SU-DHL-6 (cell line): ENCODE measurements at regions not wholly inside any gene's neighbourhood (a gene's known extent, or its start where the extent isn't known, plus 50 kb on each side); places are given as distances from the start of the nearest gene placed in this dataset.

Experiments used
- H2AFZ ChIP-seq: fragments of 200-600 bp; sonication (generic); 2 replicates; pipeline ENCODE4 v1.6.1; 2014; ENCODE audit warnings: low read depth, mild to moderate bottlenecking, moderate library complexity, mixed read lengths, antibody characterized with exemption, low read length; ENCODE audit not compliant: severe bottlenecking
- H3F3A ChIP-seq: fragments of 200-600 bp; shearing (Covaris generic); 2 replicates; pipeline ENCODE4 v1.6.0; 2016; ENCODE audit warnings: antibody characterized with exemption, mild to moderate bottlenecking; ENCODE audit not compliant: insufficient read depth
- H3K27ac ChIP-seq: fragments of 200-600 bp; sonication (generic); 2 replicates; pipeline ENCODE4 v1.5.1; 2016; ENCODE audit warnings: low read depth, mild to moderate bottlenecking, low read length, moderate library complexity, mixed read lengths
- H3K27me3 ChIP-seq: fragments of 200-600 bp; sonication (generic), shearing (Covaris generic); 2 replicates; pipeline ENCODE4 v1.6.0; 2014; ENCODE audit warnings: mild to moderate bottlenecking, low read length
- H3K36me3 ChIP-seq: fragments of 200-600 bp; sonication (generic); 2 replicates; pipeline ENCODE4 v1.6.1; 2014; ENCODE audit warnings: mild to moderate bottlenecking, low read length, mixed read lengths
- H3K4me2 ChIP-seq: fragments of 300-600, 200-600 bp; shearing (Covaris generic), sonication (generic); 2 replicates; pipeline ENCODE4 v1.6.0; 2014; ENCODE audit warnings: low read length, low read depth, mild to moderate bottlenecking; ENCODE audit not compliant: poor library complexity, severe bottlenecking
- H3K4me3 ChIP-seq: fragments of 200-600 bp; sonication (generic); 2 replicates; pipeline ENCODE4 v1.5.1; 2014; ENCODE audit warnings: antibody characterized with exemption, low read length, mild to moderate bottlenecking, mixed read lengths; ENCODE audit not compliant: insufficient read depth, poor library complexity, severe bottlenecking
- H3K79me2 ChIP-seq: fragments of 200-600 bp; sonication (generic); 2 replicates; pipeline ENCODE4 v1.6.1; 2014; ENCODE audit warnings: mild to moderate bottlenecking, low read length, moderate library complexity; ENCODE audit not compliant: insufficient read depth
- H3K9ac ChIP-seq: fragments of 200-600 bp; sonication (generic); 2 replicates; pipeline ENCODE4 v1.7.0; 2014; ENCODE audit warnings: mild to moderate bottlenecking, low read length
- H3K9me2 ChIP-seq: fragments of 200-600 bp; sonication (generic); replicated peaks from 2 replicates; pipeline ENCODE4 v1.6.1; 2014; ENCODE audit warnings: low read length; ENCODE audit not compliant: insufficient read depth
- H3K9me3 ChIP-seq: fragments of 200-600 bp; sonication (generic); 2 replicates; pipeline ENCODE4 v1.6.1; 2014; ENCODE audit warnings: low read length, mixed read lengths; ENCODE audit not compliant: insufficient read depth
- H4K20me1 ChIP-seq: fragments of 200-600 bp; sonication (generic); 2 replicates; pipeline ENCODE4 v1.6.1; 2014; ENCODE audit warnings: low read depth, mild to moderate bottlenecking, antibody characterized with exemption, low read length, moderate library complexity, mixed read lengths
- CTCF ChIP-seq: fragments of 200-600 bp; sonication (generic); IDR thresholded peaks from one replicate; pipeline ENCODE4 v1.5.1; 2017; ENCODE audit warnings: antibody characterized with exemption, mild to moderate bottlenecking, low read length, moderate library complexity; ENCODE audit not compliant: insufficient read depth, poor library complexity, severe bottlenecking
- EZH2phosphoT487 ChIP-seq: fragments of 200-600 bp; sonication (generic), shearing (Covaris generic); conservative IDR thresholded peaks from 2 replicates; pipeline ENCODE4 v1.6.1; 2018; ENCODE audit warnings: mild to moderate bottlenecking, antibody characterized with exemption, low read length, moderate library complexity, mixed read lengths

GRCh38 chr9:86997156-86997555, 49.9 kb upstream of the GAS1 start:
- no peak overlapping the region for H3K9ac ChIP-seq
- no peaks in the 10 kb centered on the region for H3K36me3 ChIP-seq
- H3K27me3 ChIP-seq: no peaks in the 10 kb centered on the region
- no peaks in the 10 kb centered on the region for H3K9me3 ChIP-seq
- no peak overlapping the region for H3K4me3 ChIP-seq
- no peaks in the 10 kb centered on the region for H4K20me1 ChIP-seq
- H3K4me2 ChIP-seq: no peak overlapping the region
- H2AFZ ChIP-seq: no peak overlapping the region
- H3K79me2 ChIP-seq: no peaks in the 10 kb centered on the region
- H3F3A ChIP-seq: no peaks in the 10 kb centered on the region
- TF ChIP-seq CTCF (no peak), EZH2phosphoT487 (no peak)
- no peak overlapping the region for H3K27ac ChIP-seq
- H3K9me2 ChIP-seq: no peaks in the 10 kb centered on the region

- Histone ChIP-seq H3K27ac (no peak overlapping the region), H3K9ac (no peak overlapping the region), H3F3A (no peaks in the 10 kb centered on the region), H3K4me3 (no peak overlapping the region), H4K20me1 (no peaks in the 10 kb centered on the region), H2AFZ (no peak overlapping the region), H3K4me2 (no peak overlapping the region), H3K79me2 (no peaks in the 10 kb centered on the region), H3K27me3 (no peaks in the 10 kb centered on the region), H3K9me3 (no peaks in the 10 kb centered on the region), H3K36me3 (no peaks in the 10 kb centered on the region), H3K9me2 (no peaks in the 10 kb centered on the region)
- TF ChIP-seq CTCF: no peak
- TF ChIP-seq EZH2phosphoT487: no peak
These were observed 50.6 kb upstream of the GAS1 start for GRCh38 chr9:86997951-86998350.

GRCh38 chr9:87002517-87002916, 55.2 kb upstream of the GAS1 start:
- H3K4me3 ChIP-seq: no peak overlapping the region
- H3K27ac ChIP-seq: no peak overlapping the region
- H3K9me3 ChIP-seq: no peaks in the 10 kb centered on the region
- H3K79me2 ChIP-seq: no peaks in the 10 kb centered on the region
- H3F3A ChIP-seq: no peaks in the 10 kb centered on the region
- no peaks in the 10 kb centered on the region for H3K36me3 ChIP-seq
- H2AFZ ChIP-seq: no peak overlapping the region
- TF ChIP-seq EZH2phosphoT487 (no peak), CTCF (no peak)
- no peak overlapping the region for H3K9ac ChIP-seq
- no peak overlapping the region for H3K4me2 ChIP-seq
- H3K27me3 ChIP-seq: no peaks in the 10 kb centered on the region
- H4K20me1 ChIP-seq: no peaks in the 10 kb centered on the region
- H3K9me2 ChIP-seq: no peaks in the 10 kb centered on the region

GRCh38 chr9:87004016-87004415, 56.7 kb upstream of the GAS1 start:
- Histone ChIP-seq H4K20me1 (no peaks in the 10 kb centered on the region), H3K4me3 (no peak overlapping the region), H3K79me2 (no peaks in the 10 kb centered on the region), H3F3A (no peaks in the 10 kb centered on the region), H3K9ac (no peak overlapping the region), H3K9me2 (no peaks in the 10 kb centered on the region), H3K36me3 (no peaks in the 10 kb centered on the region), H3K27ac (no peak overlapping the region), H3K9me3 (no peaks in the 10 kb centered on the region), H3K4me2 (no peak overlapping the region), H2AFZ (no peak overlapping the region), H3K27me3 (no peaks in the 10 kb centered on the region)
- TF ChIP-seq EZH2phosphoT487 (no peak), CTCF (no peak)
